Tibial nerve (tissue), 4 donors: ENCODE measurements at regions not wholly inside any gene's neighbourhood (a gene's known extent, or its start where the extent isn't known, plus 50 kb on each side); places are given as distances from the start of the nearest gene placed in this dataset.

ENCODE experiments used
- EP300 ChIP-seq, 2 donors: sonication (generic); formaldehyde crosslinking; IDR thresholded peaks; one replicate each; pipeline ENCODE4 v1.6.1; 2017; ENCODE audit warnings: antibody characterized with exemption in 2 of 2, mild to moderate bottlenecking in 1 of 2
- POLR2A ChIP-seq, 2 donors: fragments of 450-650 bp; IDR thresholded peaks; one replicate each; pipeline ENCODE4 v1.6.1; 2017; ENCODE audit warnings: antibody characterized with exemption in 2 of 2, mild to moderate bottlenecking in 2 of 2, moderate library complexity in 2 of 2
- TF ChIP-seq, protein P1 (sequence below), 5 experiments: fragments of 200-600 bp in 3 of 5; fragments of 450-650 bp in 2 of 5; sonication (generic) in 3 of 5; IDR thresholded peaks; one replicate each; pipeline ENCODE4 v1.5.1; 2016 to 2019; ENCODE audit warnings: antibody characterized with exemption in 5 of 5, mild to moderate bottlenecking in 3 of 5, moderate library complexity in 2 of 5

DNA sequence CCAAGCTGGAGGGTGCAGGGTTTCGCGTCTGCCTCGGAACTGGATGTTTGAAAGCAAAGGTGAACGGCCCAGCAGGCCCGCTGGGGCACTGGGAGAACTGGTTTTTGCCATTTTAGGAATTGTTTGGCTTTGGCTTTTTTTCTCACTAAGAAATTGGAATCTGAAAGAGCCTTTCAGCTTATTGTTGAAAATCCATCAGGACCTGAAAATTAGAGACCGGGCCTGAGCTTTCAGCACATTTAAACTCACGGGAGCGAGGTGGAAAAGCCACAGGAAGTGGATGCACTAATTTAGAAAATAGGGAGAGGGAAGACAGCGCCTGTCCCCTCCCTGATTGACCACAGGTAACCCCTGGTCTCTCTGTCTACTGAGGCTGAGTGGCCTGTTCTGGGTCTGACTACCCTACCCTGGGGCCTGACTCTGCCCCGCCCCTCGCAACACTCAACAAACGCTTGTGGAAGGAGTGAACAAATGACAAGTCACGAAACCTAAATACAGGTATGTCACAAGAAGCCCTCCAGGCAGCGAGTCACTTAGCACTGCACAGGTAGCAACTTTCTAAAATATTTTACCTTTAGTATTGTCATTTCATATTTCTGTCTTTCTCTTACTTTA is 100.3 kb upstream of the MBOAT2 start:
- no peak for TF ChIP-seq POLR2A (IDR thresholded peaks at IDR 0.05)
- TF ChIP-seq EP300 (IDR thresholded peaks at IDR 0.05): no peak
- TF ChIP-seq, protein P1, sequence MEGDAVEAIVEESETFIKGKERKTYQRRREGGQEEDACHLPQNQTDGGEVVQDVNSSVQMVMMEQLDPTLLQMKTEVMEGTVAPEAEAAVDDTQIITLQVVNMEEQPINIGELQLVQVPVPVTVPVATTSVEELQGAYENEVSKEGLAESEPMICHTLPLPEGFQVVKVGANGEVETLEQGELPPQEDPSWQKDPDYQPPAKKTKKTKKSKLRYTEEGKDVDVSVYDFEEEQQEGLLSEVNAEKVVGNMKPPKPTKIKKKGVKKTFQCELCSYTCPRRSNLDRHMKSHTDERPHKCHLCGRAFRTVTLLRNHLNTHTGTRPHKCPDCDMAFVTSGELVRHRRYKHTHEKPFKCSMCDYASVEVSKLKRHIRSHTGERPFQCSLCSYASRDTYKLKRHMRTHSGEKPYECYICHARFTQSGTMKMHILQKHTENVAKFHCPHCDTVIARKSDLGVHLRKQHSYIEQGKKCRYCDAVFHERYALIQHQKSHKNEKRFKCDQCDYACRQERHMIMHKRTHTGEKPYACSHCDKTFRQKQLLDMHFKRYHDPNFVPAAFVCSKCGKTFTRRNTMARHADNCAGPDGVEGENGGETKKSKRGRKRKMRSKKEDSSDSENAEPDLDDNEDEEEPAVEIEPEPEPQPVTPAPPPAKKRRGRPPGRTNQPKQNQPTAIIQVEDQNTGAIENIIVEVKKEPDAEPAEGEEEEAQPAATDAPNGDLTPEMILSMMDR (IDR thresholded peaks at IDR 0.05): no peak
